H9 (cell line): ENCODE measurements at regions not wholly inside any gene's neighbourhood (a gene's known extent, or its start where the extent isn't known, plus 50 kb on each side); places are given as distances from the start of the nearest gene placed in this dataset.

Experiments used
- DNase-seq: peaks from one replicate; pipeline ENCODE4 v3.0.0-alpha.2; 2017
- H2AFZ ChIP-seq: one replicate; pipeline ENCODE4 v1.6.1; 2013; ENCODE audit warnings: mild to moderate bottlenecking, low read length, control low read depth, moderate library complexity
- H2AK5ac ChIP-seq: 2 replicates; pipeline ENCODE4 v1.6.1; 2013; ENCODE audit warnings: low read length, control low read depth, mixed read lengths; ENCODE audit not compliant: insufficient read length
- H2BK120ac ChIP-seq: one replicate; pipeline ENCODE4 v1.6.1; 2013; ENCODE audit warnings: low read depth, mild to moderate bottlenecking, low read length, control low read depth, inconsistent platforms; ENCODE audit not compliant: poor library complexity, severe bottlenecking
- H2BK12ac ChIP-seq: 2 replicates; pipeline ENCODE4 v1.6.1; 2013; ENCODE audit warnings: low read length, control low read depth, mixed read lengths, low read depth; ENCODE audit not compliant: insufficient read length
- H2BK15ac ChIP-seq: 2 replicates; pipeline ENCODE4 v1.6.1; 2013; ENCODE audit warnings: low read depth, low read length, control low read depth
- H2BK20ac ChIP-seq: one replicate; pipeline ENCODE4 v1.6.1; 2013; ENCODE audit warnings: low read depth, mild to moderate bottlenecking, low read length, control low read depth, inconsistent platforms; ENCODE audit not compliant: poor library complexity, severe bottlenecking
- H2BK5ac ChIP-seq: 2 replicates; pipeline ENCODE4 v1.6.1; 2013; ENCODE audit warnings: low read length, control low read depth, mixed read lengths; ENCODE audit not compliant: insufficient read length
- H3K14ac ChIP-seq: 2 replicates; pipeline ENCODE4 v1.6.1; 2013; ENCODE audit warnings: low read length, control low read depth; ENCODE audit not compliant: insufficient read depth
- H3K18ac ChIP-seq: 2 replicates; pipeline ENCODE4 v1.6.1; 2013; ENCODE audit warnings: low read depth, mild to moderate bottlenecking, mixed read lengths, low read length, control low read depth; ENCODE audit not compliant: insufficient read length
- H3K23ac ChIP-seq: 2 replicates; pipeline ENCODE4 v1.6.1; 2013; ENCODE audit warnings: low read length, control low read depth, mixed read lengths, low read depth; ENCODE audit not compliant: insufficient read length
- H3K23me2 ChIP-seq: 2 replicates; pipeline ENCODE4 v1.6.1; 2013; ENCODE audit warnings: low read depth, mild to moderate bottlenecking, mixed read lengths, low read length, control low read depth; ENCODE audit not compliant: insufficient read length, poor library complexity, severe bottlenecking
- H3K27ac ChIP-seq: 2 replicates; pipeline ENCODE4 v1.5.1; 2013; ENCODE audit warnings: low read length, control low read depth, mixed read lengths, low read depth; ENCODE audit not compliant: insufficient read length
- H3K27me3 ChIP-seq: 2 replicates; pipeline ENCODE4 v1.6.1; 2013; ENCODE audit warnings: low read length, control low read depth, inconsistent platforms; ENCODE audit not compliant: insufficient read depth
- H3K4ac ChIP-seq: 2 replicates; pipeline ENCODE4 v1.6.1; 2013; ENCODE audit warnings: low read depth, mild to moderate bottlenecking, control low read depth, inconsistent platforms, low read length, moderate library complexity
- H3K4me1 ChIP-seq: 2 replicates; pipeline ENCODE4 v1.6.1; 2013; ENCODE audit warnings: low read length, control low read depth, inconsistent platforms; ENCODE audit not compliant: insufficient read depth
- H3K4me2 ChIP-seq: 2 replicates; pipeline ENCODE4 v1.6.1; 2013; ENCODE audit warnings: low read length, control low read depth, mixed read lengths; ENCODE audit not compliant: insufficient read length, insufficient read depth
- H3K56ac ChIP-seq: 2 replicates; pipeline ENCODE4 v1.6.1; 2013; ENCODE audit warnings: low read depth, mild to moderate bottlenecking, mixed read lengths, low read length, control low read depth; ENCODE audit not compliant: insufficient read length
- H3K79me1 ChIP-seq: 2 replicates; pipeline ENCODE4 v1.6.1; 2013; ENCODE audit warnings: low read depth, mild to moderate bottlenecking, moderate library complexity, low read length, control low read depth, inconsistent platforms; ENCODE audit not compliant: insufficient read depth, poor library complexity, severe bottlenecking
- H3K79me2 ChIP-seq: 2 replicates; pipeline ENCODE4 v1.6.1; 2013; ENCODE audit warnings: low read length, control low read depth, inconsistent platforms; ENCODE audit not compliant: insufficient read depth
- H3K9ac ChIP-seq: 2 replicates; pipeline ENCODE4 v1.6.1; 2013; ENCODE audit warnings: low read length, control low read depth, mixed read lengths; ENCODE audit not compliant: insufficient read length; ENCODE audit errors: extremely low read depth
- H3K9me3 ChIP-seq: one replicate; pipeline ENCODE4 v1.6.1; 2013; ENCODE audit warnings: low read depth, low read length, inconsistent platforms; ENCODE audit not compliant: control insufficient read depth
- H3T11ph ChIP-seq: one replicate; pipeline ENCODE4 v1.6.1; 2013; ENCODE audit warnings: mild to moderate bottlenecking, low read length, control low read depth, inconsistent platforms
- H4K20me1 ChIP-seq: one replicate; pipeline ENCODE4 v1.6.1; 2013; ENCODE audit not compliant: control insufficient read depth, insufficient read length, insufficient read depth
- H4K5ac ChIP-seq: 2 replicates; pipeline ENCODE4 v1.6.1; 2013; ENCODE audit warnings: low read depth, mild to moderate bottlenecking, mixed read lengths, low read length, control low read depth; ENCODE audit not compliant: insufficient read length
- H4K8ac ChIP-seq: replicated peaks from 2 replicates; pipeline ENCODE4 v1.6.1; 2013; ENCODE audit warnings: low read length, control low read depth, mixed read lengths, low read depth; ENCODE audit not compliant: insufficient read length
- H4K91ac ChIP-seq: 2 replicates; pipeline ENCODE4 v1.6.1; 2013; ENCODE audit warnings: low read depth, mild to moderate bottlenecking, moderate library complexity, mixed read lengths, low read length, control low read depth; ENCODE audit not compliant: insufficient read length
- H3K27ac Mint-ChIP-seq, 3 experiments: 2 replicates in 2 of 3; 3 replicates in 1 of 3; pipeline ENCODE4 v1.8.0; 2020 to 2021; ENCODE audit warnings: mixed read lengths in 3 of 3, mild to moderate bottlenecking in 1 of 3, moderate library complexity in 1 of 3
- H3K27me3 Mint-ChIP-seq: 2 replicates; pipeline ENCODE4 v1.8.0; 2021; ENCODE audit warnings: low read depth, mild to moderate bottlenecking, moderate library complexity, mixed read lengths
- H3K36me3 Mint-ChIP-seq, 3 experiments: 2 replicates in 2 of 3; 3 replicates in 1 of 3; pipeline ENCODE4 v1.8.0; 2020 to 2021; ENCODE audit warnings: low read depth in 3 of 3, mixed read lengths in 3 of 3; ENCODE audit not compliant: insufficient read depth in 1 of 3
- H3K4me1 Mint-ChIP-seq, 2 experiments: 2 replicates each; pipeline ENCODE4 v1.8.0; 2020; ENCODE audit warnings: mixed read lengths in 2 of 2
- H3K4me3 Mint-ChIP-seq, 2 experiments: 2 replicates in 1 of 2; 3 replicates in 1 of 2; pipeline ENCODE4 v1.8.0; 2020 to 2021; ENCODE audit warnings: mild to moderate bottlenecking in 2 of 2, mixed read lengths in 2 of 2, moderate library complexity in 1 of 2
- H3K9me3 Mint-ChIP-seq, 2 experiments: 2 replicates in 1 of 2; 3 replicates in 1 of 2; pipeline ENCODE4 v1.8.0; 2020; ENCODE audit warnings: mild to moderate bottlenecking in 2 of 2, mixed read lengths in 2 of 2, moderate library complexity in 1 of 2
- CTCF ChIP-seq: fragments of 200-600 bp; sonication (generic); conservative IDR thresholded peaks from 3 replicates; pipeline ENCODE4 v1.8.0; 2021; ENCODE audit warnings: antibody characterized with exemption, mild to moderate bottlenecking
- WGBS: extraction: QIAGEN DNeasy Blood & Tissue Kit; methylation state at CpG from one replicate; pipeline ENCODE4 v1.1.7; 2013; ENCODE audit warnings: missing lambda C conversion rate, low lambda C conversion rate, mixed read lengths; ENCODE audit not compliant: insufficient read length; ENCODE audit errors: extremely low coverage; 5-methylcytosine and 5-hydroxymethylcytosine counted together

- no peaks in the 10 kb centered on the region for H3K9me3 ChIP-seq
- H3K4ac ChIP-seq = no peak overlapping the region
- no peak overlapping the region for H4K8ac ChIP-seq
- no peaks in the 10 kb centered on the region for H3K79me1 ChIP-seq
- no peak overlapping the region for H2BK12ac ChIP-seq
- H2BK20ac ChIP-seq = no peak overlapping the region
- no peak overlapping the region for H4K91ac ChIP-seq
- no peak overlapping the region for H3K27ac ChIP-seq
- H3K18ac ChIP-seq = no peak overlapping the region
- no peak overlapping the region for H2BK120ac ChIP-seq
- no peaks in the 10 kb centered on the region for H3K23me2 ChIP-seq
- peaks cover 10% of the 10 kb centered on the region; the same call in 1 of the 2 replicates for H3K4me1 ChIP-seq
- no peak overlapping the region for H2BK15ac ChIP-seq
- Mint-ChIP-seq H3K36me3 (peaks cover 7 to 15% (median 9%) of the 10 kb centered on the region in 3 experiments), H3K27me3 (peaks cover 5% of the 10 kb centered on the region), H3K27ac (no peak overlapping the region), H3K4me3 (no peak overlapping the region), H3K4me1 (peaks cover 24 to 27% of the 10 kb centered on the region in 2 experiments), H3K9me3 (peaks cover 9 to 17% of the 10 kb centered on the region in 2 experiments)
- WGBS = no CpG with 5 or more reads among the region's 2 CpGs
- H2BK5ac ChIP-seq = no peak overlapping the region
- H3K4me2 ChIP-seq = no peak overlapping the region
- H3K79me2 ChIP-seq = no peaks in the 10 kb centered on the region
- H3K23ac ChIP-seq = no peak overlapping the region
- no peak overlapping the region for H3T11ph ChIP-seq
- no peak for DNase-seq
- no peaks in the 10 kb centered on the region for H3K27me3 ChIP-seq
- no peaks in the 10 kb centered on the region for H4K20me1 ChIP-seq
- H2AFZ ChIP-seq = no peak overlapping the region
- no peak overlapping the region for H3K9ac ChIP-seq
- no peak overlapping the region for H3K14ac ChIP-seq
- H2AK5ac ChIP-seq = no peak overlapping the region
- TF ChIP-seq CTCF = no peak
- no peak overlapping the region for H4K5ac ChIP-seq
- H3K56ac ChIP-seq = no peak overlapping the region
These were observed 123.6 kb upstream of the DNAH14 start for GRCh38 chr1:224805889-224806288.
